GM19438 (cell line): ENCODE measurements at regions not wholly inside any gene's neighbourhood (a gene's known extent, or its start where the extent isn't known, plus 50 kb on each side); places are given as distances from the start of the nearest gene placed in this dataset.

Experiments
- ATAC-seq: cut with Tn5 transposase; IDR thresholded peaks from one replicate; pipeline ENCODE4 v1.9.1; 2021; ENCODE audit warnings: low read depth; ENCODE audit not compliant: unreplicated experiment

DNA sequence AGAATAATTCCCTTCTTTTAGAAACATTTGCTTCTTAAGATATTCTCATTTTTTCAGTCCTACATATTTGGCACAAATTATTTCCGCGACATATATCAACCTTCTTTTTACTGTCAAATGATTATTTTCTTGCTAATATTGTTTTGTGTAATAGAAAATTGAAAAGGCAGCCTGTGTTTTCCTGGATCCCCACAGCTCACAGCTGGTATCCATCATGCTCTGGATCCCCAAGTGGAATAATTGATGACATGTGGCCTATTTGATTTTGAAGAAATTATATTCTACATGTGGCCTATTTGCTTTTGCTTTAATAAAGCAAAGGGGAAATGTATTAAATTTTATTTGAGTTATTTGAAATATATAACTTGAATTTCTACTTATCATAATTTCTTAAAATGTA lies 199.4 kb upstream of the LUZP2 start:
- no peak for ATAC-seq

DNA sequence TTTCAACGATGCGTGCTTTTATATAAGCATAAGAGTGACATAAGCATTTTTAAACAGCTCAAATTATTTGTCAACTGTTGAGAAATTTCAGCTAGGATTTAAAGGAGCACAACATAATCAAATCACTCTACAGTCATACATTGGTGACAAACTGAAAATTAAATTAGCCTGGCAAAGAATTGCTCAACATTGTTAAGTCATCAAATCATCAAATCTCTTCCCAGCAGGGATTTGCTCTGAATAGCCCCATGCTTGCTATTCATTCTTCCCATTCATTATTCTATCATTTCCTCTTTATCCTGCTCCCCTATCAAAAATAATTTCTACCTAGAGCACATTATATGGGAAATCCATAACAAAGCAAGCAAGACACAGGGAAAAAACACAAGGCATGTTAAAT lies 198.7 kb upstream of the LUZP2 start:
- ATAC-seq: no peak

DNA sequence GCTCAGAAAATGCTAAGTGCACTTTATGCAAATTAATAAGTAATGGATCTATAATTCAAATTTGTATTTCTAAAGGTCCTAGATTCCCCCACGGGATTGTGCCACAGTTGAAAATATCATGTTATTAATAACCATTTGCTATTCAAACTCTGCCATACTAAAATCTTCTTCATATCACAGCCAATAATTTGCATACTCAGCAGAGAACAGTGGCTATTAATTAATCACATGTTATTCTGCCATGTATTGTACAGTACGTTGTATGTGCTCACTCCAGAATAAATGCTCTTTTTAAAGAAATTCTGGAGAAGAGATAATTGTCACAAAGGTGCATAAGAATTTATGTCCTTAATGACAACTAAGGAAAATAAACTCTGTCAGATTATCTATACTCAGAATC lies 184.9 kb upstream of the LUZP2 start:
- no peak for ATAC-seq

DNA sequence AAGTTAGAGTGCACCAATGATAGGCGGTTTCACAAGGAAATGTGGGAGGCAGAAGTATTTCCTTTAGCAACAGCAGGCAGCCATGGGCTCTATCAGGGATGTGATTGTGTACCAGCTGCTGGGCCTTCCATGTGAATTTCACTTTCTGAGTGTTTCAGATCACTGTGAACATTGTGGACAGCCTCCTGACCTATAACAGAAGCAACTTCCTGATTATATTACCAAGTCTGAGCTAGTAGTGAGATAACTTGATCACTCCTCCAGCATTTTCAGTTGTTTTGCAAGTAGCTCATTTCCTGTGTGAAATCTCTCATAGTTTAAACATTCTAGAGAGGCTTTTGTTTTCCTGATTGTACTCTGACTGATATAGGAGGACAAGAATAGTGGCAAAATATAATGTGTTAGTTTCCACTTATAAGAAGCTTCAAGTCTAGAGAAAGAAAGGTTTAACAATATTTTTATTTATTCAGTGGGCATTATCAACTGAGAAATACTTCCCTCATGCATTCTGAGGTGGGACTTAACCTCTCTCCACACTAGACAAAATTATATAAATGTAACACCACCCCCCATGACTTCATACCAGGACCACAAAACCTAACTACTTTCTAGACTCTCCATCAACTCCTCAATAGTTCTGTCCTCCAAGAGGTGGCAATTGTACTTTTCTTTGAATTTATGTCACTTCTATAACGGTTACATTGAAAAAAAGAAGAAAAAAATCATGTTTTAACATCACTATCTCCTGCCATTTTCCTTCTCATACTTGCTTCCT lies 184.2 kb upstream of the LUZP2 start:
- no peak for ATAC-seq

DNA sequence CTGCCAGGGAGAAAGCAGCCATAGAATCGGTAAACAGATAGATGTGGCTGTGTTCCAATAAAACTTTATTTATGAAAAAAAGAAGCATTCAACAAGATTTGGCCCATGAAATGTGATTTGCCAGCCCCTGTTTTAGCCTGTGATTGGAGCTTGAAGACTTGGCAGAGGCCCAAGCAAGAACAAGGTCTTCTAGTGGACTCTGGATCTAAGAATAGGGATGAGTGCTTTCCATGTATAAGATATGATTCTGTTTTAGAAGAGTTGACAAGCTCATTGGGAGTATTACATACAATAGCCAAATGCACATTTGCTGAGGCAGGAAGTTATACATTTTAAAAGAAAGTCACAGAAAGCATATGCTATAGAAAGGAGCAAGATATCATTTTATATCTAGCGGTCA lies 175.6 kb upstream of the LUZP2 start:
- ATAC-seq: no peak

DNA sequence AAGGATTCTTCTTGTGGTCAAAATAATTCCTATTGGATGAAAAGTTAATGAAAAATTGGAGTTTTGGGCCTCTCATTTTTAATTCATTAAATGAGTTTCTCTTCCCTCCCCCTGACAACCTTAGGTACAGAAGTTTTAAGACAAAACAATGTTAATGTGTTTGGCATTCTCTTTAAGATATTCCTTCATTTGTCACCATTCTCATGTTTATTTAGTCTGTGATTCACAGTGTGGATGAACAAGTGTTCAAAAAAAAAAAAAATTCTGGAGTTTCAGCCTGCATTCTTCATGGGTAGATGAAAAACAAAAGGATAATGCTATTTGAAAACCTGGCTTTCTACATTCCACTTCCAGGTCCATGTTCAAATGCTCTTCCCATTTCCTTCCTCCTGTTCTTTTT lies 172.6 kb upstream of the LUZP2 start:
- no peak for ATAC-seq

DNA sequence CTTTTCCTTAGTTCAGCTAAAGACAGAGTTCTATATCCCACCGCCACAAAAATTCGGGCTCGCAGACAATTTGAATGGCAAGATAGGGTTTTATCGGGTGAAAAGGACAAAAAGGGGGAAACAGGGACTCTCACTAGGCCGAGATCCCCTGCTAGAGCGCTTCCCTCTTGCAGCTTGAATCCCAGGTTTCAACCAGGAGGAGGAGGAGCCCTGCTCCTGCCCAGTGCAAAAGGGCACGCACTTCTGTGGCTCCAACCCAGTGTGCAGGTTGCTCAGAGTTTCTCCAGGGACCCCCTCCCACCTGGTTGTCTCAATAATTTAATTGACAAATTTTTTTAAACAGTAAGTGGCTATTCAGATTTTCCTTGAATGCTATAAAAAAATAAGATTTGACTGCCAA lies 152.6 kb upstream of the LUZP2 start:
- no peak for ATAC-seq

DNA sequence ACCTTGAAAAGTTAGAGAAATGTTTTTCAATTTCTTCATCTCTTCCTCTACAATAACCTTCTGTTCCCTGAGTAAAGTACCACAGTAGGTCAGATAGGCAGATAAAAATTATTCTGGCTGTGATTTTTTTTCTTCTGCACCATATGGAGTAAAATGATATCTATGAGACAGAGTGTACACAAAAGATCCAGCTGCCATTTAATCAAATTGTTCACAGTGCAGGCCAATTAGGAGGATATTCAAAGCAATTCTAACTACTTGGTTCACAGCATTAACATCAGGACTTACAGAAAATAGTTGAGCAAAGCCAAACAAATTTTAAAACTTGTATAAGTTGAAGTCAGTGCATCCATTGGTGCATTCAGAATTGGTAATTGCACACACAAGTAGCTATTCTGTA lies 147.9 kb upstream of the LUZP2 start:
- no peak for ATAC-seq

DNA sequence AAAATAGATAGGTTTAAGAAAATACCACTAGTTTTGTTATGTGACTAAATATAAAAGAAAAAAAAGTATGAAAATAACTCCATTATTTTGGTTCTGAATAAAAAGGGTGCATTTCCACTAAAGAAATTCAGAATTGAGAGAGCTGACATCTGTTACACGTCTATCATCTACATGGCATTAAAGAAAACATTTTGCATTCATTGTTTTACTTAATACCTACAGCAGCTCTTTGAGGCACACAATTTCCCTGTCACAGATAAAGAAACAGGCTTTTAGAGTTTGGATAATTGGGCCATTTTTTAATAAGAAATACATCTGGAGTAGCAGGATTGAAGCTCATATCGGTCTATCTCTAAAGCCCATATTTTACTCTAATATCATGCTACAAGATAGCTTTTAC lies 145.7 kb upstream of the LUZP2 start:
- ATAC-seq: no peak

DNA sequence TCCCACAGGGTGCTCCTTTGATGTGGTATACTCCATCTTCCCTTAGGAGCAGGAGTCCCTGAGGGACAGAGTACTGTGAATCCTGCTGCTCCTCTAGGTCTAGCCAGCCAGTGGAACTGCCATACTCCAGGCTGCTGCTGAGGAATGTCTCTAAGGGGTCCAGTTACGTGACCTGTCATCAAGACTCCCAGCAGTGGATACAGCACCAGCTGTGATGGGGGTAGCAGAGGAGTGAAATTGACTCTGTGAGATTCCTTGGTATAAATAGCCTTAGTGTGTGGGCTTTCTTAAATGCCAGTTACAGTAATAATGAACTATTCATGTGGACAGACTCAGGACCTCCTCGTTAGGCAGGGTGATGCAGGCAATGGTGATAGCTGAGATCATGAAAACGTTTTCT lies 140.4 kb upstream of the LUZP2 start:
- ATAC-seq: no peak

DNA sequence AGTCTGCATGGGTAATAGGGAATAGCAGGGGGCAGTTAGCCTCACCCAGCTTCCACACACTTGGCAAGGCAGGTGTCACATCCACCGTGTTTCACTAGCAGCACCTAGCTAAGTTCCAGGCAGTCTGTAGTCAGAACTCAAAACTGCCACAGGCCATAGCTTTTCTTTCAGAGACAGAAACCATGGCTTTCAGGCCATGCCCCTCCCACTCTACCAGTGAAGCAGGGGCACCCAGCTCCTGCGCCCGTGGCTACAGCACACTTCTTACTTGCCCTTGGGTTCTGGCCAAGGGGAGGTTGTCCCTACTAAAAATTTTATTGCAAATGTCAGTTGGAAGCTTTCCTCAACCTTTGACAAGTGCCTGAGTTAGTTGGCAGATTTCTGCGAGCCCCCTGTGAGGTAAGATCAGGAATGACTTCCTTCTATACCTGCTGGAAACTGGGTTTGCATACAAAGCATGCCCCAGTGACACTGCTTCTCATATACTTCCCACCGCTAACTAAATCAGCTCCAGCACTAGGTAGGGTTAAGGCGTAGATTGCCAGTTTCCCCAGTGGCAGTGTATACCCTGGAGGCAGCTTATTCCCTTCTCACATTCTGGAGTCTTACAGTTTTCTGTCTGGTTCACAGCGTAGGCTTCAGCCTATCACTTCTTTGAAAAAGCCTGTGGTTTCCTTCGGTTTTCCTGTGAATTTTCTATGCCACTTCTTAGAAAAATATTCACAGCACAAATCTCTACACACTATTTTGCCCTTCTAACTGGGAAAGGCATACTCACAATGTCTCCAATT lies 139.0 kb upstream of the LUZP2 start:
- no peak for ATAC-seq

DNA sequence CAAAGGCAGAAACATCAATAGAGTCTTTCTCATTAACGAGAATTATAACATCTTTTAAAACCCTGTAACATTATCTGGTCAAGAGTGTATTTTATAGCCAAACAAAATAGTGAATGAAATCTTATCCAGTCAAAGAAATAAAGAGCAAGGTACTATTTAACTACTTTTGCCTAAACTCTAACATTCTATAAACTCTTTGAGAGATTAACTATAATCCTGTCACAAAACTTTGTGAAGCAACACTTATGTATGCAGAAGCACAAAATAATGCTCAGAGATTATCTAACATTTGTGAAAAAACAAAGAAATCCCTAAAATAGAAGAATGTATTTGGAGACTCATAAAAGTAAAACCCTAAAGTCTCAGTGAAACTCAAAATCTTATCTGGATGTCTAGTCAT lies 124.4 kb upstream of the LUZP2 start:
- ATAC-seq: no peak

DNA sequence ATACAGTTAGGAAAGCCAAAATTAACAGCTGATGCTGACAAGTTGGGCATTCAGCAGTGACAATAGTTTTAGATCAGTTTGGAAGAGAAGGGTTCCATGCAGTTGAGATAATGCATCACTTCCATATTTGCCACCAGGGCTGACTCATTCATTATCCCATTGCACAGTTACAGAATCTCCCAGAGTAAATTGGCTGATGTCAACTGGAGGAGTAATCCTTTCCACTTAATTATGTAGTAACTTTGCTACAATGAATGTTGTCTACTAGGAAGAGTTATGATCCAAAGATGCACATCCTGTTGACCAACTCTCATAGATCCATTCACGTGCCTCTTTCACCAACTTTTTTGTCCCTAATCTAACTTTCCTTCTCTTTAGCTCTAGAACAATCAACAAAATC lies 123.3 kb upstream of the LUZP2 start:
- ATAC-seq: no peak

DNA sequence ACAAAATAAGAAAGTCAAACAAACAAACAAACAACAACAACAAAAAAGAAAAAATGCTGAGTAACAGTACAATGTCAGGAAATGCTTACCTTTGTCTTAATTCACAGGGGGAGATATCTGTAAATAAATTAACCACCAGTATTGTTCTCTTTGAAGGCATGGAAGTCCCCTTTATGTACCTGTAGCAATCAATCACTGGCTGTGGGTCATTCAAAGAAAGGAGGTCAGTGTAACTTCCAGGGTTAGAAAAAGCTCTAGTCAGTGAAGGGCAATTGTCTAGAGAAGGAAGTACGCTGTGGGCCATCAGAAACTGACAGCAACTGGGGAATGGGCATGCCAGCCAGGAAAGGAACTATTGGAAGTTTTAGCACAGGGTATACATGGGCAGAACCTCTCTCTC lies 121.5 kb upstream of the LUZP2 start:
- ATAC-seq: no peak

DNA sequence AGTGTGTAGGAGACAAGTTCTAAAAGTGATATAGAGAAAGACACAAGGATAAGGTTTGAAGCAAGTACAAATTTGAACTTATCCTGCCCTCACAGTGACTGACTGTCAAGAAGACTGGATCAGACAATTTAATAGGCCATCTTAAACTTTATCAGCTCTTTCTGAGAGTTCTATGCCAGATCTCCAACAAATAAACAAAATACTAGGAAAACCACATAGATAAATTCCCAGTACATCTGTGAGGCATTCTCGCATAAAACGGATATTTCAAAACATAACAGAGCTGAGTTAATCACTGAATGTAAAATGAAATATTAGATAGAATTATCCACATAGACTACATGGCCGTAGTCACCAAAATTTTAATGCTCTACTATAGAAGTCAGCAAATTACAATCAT lies 120.9 kb upstream of the LUZP2 start:
- ATAC-seq: no peak

DNA sequence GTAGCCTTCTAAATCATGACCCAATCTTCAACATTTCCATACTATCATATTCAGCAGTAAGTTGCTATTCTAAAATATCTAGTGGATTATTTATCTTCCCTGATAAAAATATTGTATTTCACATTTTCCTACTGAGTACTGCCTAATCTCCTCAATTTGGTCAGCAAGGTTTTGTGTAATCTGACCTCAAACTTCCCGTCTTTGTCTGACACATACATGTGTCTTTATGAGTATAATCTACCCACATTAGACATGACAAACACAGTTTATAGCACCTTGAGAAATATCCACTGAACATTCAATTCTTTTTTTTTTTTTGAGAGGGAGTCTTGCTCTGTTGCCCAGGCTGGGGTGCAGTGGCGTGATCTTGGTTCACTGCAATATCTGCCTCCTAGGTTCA lies 113.7 kb upstream of the LUZP2 start:
- ATAC-seq: no peak

DNA sequence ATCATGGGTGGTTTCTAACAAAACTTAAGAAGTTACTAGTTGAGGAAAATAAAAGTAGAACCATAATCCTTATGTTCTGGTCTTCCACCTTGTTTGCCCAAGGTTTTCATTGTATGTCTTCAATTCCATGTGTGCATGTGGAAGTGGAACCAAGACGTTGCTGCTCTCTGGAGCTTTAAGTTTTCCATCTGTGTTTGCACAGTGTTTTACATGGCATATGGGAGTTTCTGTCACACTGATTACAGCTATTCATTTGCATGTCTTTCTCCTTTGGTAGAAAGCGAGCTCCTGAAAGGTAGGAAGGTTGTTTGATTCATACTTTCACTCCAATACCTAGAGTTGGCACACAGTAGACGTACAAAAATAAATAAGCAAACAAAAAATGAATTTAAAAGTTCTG lies 112.6 kb upstream of the LUZP2 start:
- ATAC-seq: no peak

DNA sequence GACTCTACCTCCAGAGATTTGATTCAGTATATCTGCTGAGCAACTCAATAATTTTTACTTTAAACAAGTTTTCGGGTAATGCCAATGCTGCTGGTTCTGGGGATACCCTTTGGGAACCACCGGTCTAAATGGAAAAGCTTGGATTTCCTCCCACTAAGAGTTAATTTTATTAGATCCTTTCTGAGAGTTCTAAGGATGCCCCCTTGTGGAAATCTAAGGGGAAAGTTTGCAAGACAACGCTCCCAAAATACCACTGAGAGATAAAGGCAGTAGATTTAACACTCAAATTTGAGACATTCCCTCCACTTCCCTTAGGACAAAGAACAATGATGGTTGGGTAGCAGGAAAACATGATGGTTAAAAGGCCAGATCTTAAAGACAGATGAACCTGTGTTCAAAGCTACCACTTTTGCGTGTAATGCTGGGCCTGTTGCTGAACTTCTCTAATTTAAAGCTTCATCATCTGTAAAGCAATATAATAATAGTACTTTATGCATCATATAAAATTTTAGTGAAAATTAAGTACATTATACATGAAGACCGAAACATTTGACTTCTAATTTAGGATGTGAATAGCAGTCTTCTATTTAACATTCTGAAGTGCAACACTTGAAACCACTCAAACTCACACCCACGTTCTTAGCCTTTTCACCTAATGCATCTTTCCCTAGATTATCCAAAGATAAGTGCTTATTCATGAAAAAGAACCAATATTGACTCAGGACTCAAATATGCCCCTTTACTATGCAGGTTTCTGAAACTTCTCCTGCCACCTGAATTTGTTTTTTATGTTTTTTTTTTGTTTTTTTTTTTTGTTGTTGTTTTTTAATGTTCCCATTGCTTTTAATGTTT lies 110.1 kb upstream of the LUZP2 start:
- ATAC-seq: no peak

DNA sequence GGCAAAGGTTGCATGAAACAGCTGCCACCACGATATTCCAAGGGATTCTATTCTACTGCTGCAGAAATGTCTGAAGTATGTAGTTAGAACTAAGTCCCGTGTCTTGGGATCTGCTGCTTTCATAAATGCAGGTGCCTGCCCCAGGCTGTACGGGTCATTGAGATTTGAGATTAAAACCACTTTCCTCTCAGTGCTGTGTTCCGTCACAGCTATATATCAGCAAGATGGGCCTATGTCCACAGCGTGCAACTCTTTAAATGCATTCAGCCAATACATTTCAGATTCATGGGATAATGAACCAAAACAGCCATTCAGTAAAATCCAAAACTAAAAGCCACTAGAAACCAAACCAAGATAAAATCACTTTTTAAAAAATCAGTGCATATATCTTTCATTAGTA lies 107.3 kb upstream of the LUZP2 start:
- ATAC-seq: no peak

DNA sequence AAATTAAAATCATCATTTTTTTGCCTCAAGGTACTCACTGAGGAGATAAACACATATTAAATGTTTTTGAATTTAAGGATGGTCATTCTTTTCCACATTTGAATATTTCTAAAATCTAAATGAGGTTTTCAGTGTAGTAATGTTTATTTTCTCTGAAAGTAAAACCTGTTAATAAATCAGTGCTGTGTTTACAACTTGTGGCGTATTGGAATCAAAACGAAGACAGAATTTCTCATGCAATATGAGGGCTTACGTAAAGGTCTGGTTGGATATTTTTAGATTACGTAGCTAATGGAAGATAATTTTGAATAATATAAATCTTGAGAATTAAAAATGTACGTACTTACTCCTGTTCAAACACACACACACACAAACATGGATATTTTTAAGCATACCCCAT lies 106.8 kb upstream of the LUZP2 start:
- ATAC-seq: no peak

DNA sequence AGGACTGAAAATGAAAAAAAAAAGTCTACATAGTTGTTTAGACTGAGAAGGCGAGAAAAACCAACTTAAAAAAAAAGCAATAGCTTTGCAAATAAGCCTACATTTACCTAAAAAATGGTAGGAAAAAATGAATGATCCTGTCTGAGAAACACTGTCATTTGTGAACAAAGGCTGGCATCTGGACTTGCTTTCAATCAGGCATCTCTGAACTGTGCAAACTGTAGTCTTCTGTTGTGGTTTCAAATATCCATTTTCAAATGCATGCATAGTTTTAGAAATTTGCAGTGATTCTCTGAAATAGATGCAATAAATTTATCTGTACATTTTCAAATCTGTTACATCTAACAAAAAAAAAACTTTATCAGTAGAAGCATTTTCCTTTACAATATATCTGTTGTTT lies 106.1 kb upstream of the LUZP2 start:
- ATAC-seq: no peak
